HG03442 (cell line): ENCODE measurements at regions not wholly inside any gene's neighbourhood (a gene's known extent, or its start where the extent isn't known, plus 50 kb on each side); places are given as distances from the start of the nearest gene placed in this dataset.
"Not testable (repeated sequence)": the region's sequence is repeated elsewhere in the genome, so short reads cannot be mapped to it uniquely, and the experiment has no call there.

ENCODE experiments used
- ATAC-seq: cut with Tn5 transposase; IDR thresholded peaks from one replicate; pipeline ENCODE4 v1.9.1; 2021; ENCODE audit warnings: mild to moderate bottlenecking, moderate library complexity; ENCODE audit not compliant: unreplicated experiment

DNA sequence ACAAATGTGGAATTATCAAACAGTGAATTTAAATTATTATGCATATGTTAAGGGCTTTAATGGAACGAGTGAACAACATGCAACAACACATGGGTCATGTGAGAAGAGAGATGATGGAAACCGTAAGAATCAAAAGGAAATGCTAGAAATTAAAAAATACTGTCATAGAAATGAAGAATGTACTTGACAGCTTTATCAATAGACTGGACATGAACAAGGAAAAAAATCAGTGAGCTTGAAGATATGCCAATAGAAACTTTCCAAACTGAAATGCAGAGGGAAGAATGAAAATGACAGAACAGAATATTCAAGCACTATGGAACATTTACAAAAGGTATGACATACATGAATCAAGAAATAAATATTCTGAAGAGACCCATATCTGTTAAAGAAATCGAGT is 117.7 kb upstream of the KCNJ3 start:
- ATAC-seq: no peak

DNA sequence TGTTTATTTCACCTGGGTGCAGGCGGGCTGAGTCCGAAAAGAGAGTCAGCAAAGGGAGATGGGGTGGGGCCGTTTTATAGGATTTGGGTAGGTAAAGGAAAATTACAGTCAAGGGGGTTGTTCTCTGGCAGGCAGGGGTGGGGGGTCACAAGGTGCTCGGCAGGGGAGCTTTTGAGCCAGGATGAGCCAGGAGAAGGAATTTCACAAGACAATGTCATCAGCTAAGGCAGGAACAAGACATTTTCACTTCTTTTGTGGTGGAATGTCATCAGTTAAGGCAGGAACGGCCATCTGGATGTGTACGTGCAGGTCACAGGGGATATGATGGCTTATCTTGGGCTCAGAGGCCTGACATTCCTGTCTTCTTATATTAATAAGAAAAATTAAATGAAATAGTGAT is 115.8 kb upstream of the KCNJ3 start:
- ATAC-seq: not testable (repeated sequence)

DNA sequence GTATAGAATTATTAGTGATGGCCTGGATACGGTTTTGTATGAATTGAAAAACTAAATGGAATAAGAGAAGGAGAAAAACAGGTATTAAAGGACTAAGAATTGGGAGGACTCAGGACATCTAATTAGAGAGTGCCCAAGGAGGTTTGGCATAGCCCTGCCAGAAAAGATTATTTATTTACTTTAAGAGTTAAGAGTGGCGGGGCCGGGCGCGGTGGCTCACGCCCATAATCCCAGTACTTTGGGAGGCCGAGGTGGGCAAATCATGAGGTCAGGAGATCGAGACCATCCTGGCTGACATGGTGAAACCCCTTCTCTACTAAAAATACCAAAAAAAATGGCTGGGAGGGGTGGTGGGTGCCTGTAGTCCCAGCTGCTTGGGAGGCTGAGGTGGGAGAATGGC is 115.2 kb upstream of the KCNJ3 start:
- not testable (repeated sequence) for ATAC-seq

DNA sequence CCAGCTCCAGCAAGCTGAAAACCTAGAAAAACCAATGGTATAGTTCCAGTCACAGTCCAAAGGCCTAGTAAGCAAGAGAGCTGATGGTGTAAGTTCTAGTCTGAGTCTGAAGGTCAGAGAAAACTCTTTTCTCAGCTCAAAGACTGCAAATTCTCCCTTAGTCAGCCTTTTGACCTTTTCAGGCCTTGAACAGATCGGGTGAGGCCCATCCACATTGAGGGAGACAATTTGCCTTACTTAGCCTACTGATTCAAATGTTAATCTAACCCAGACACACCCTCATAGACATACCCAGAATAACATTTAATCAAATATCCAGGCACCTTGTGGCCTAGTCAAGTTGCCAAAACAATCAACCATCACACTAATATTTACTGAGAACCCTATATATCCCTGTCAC is 110.8 kb upstream of the KCNJ3 start:
- no peak for ATAC-seq

DNA sequence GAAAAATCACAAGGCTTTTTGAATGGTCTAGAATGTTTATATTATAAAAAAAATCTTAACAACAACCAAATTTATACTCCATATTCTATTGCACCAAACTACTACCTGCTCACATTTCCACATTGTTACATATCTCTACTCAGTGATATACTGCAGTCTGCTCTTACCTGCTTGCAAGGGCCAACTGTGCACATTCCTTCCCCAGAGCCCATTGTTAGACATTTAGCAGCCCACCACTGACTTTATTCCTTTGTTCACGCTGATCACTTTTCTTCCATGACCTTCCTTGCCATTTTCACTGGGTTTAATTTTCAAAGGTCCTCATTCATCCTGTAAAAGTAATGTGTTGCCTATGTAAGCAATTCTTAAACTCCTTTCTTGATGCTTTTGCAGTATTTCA is 109.7 kb upstream of the KCNJ3 start:
- ATAC-seq: no peak

DNA sequence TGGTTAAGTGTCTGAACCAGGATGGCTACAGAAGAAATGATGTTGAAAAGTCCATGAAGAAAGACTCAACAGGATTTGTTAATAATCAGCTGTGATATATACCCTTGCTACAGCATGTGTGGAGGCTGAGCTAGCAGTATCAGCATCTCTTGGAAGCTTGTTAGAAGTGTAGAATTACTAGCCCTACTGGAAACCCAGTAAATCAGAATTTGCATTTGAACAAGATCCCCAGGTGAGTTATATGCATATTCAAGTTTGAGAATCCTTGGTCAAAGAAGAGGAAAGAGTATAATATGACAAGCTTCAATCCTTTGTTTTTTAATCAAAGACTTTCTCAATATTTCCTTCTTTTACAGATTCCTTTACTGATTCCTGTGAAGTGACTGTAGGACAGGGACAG is 109.0 kb upstream of the KCNJ3 start:
- no peak for ATAC-seq

DNA sequence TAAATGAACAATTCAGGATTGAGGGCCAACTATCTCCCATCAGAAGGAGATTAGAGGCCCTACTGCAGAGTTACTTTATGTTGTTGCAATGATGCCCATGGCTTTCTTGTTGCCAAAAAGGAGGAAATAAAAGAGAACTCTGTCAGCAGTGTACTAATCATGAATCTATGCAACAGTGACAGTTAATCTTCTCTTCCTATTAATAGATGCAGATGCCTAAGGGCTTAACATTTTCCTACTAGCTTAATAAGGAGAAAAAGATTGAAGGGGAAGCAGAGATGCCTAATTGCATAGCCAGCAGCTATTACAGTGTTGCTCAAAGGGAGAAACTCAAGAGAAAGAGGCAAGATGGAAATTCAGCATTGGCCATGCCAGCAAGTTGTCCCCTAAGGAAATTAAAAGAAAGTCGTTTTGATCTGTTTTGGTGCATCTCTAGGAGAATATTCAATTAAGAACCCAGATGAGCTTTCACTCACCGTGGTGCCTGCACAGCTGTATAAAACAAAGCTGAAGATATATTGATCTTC is 107.1 kb upstream of the KCNJ3 start:
- no peak for ATAC-seq

DNA sequence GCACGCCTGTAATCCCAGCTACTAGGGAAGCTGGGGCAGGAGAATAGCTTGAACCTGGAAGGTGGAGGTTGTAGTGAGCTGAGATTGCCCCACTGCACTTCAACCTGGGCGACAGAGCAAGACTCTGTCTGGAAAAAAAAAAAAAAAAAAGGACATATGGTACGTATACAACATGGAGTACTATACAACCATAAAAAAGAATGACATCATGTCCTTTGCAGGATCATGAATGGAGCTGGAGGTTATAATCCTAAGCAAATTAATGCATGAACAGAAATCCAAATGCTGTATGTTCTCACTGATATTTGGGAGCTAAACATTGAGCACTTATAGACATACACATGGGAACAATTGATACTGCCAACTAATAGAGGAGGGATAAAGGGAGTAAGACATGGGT is 99.3 kb upstream of the KCNJ3 start:
- no peak for ATAC-seq

DNA sequence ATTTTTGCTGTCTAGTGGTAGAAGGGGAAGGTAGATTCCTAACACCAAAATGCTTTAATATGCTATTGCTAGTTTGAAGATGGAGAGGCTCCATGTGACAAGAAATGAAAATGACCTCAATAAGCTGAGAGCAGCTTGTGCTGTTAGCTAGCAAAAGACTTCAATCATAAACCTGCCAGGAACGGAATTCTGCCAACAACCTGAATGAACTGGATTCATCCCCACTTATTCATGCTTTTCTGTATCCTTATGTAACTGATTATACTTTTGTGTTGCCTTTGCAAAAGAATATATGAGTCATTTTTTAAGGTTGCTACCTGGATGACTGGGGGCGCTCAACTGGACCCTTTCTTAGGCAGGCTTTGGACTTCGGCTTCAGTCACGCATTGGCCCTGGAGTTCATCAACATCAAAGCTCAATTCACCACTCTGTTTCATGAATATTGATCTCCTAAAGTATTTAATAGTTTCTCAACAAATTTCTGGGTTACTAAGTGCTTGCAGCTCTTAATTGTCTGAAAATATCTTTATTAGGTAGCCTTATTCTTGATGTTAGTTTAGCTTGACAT is 97.5 kb upstream of the KCNJ3 start:
- ATAC-seq: no peak

DNA sequence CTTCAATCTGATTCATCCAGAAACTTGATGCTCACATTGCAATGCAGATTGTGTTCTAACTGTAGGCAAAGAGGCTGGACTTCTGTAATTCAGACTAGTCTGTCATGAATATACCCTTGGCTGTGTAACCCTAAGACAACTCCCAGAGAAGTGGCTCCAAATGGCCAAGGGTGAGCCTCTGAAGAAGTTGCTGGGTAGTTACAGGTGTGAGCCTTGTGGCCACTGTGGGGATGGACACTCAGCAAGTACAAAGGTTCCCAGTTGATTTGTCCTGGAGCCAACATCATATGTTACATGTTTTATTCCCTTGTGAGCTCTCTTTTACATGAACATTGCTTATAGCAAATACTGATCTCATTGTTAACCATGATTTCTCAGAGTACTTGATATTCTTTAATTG is 94.8 kb upstream of the KCNJ3 start:
- ATAC-seq: no peak

DNA sequence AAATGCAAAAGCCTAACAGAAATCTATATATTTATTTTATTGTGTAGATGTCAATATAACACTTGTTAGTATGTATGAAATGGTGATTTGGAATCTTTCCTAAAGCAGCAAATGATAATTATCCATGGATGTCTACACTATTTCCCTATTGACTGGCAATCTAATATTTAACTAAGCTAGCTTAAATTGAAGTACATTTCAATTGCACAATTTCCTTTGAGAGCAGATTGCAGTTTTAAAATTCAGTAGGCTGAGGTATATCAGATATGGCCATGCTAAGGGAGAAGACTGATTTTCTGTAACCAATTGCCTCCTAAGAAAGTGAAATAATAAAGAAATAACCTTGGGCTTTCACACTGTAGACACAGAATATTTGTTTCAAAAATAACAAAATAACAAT is 90.1 kb upstream of the KCNJ3 start:
- ATAC-seq: no peak

DNA sequence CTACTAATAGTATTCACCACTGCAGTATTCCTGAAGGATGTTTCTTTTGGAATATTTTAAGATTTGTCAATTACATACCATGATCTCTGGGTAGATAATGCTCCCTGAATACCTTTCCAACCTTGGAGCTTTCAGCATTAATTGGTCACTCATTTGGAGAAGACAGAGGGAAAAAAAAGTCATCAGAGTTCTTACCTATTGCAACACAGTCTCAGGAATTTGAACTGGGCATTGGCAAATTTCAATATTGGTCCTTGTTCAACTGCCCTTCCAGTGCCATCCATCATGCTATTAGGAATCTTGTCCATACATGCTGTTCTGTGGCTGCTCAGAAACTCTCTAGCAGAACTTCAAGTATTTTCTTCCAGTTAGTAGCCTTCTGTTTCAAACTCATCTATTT is 83.6 kb upstream of the KCNJ3 start:
- no peak for ATAC-seq

DNA sequence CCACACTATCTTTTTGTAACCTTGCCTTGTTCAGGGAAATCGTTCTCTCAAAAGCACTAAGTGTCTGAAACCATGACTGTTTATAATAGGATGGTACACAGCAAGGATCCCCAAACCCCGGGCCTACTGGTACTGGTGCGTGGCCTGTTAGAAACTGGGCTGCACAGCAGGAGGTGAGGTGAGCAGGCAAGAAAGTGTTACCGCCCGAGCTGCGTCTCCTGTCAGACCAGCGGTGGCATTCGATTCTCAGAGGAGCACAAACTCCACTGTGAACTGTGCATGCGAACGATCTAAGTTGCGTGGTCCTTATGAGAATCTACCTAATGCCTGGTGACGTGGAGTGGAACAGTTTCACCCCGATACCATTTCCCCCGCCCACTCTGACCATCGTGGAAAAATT is 81.8 kb upstream of the KCNJ3 start:
- ATAC-seq: no peak

DNA sequence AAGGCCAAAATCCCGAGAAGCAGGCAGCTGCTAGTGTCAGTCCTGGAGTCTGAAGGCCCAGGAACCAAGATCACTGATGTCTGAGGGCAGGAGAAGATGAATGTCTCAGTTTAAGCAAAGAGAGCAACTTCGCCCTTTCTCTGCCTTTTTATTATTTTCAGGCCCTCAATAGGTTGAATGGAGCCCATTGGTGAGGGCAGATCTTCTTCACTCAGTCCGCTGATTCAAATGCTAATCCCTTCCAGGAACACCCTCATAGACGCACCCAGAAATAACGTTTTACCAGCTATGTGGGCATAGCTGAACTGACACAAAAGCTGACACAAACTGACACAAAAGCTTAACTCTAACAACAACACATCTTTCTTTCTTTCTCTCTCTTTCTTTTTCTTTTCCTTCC is 78.0 kb upstream of the KCNJ3 start:
- ATAC-seq: no peak

DNA sequence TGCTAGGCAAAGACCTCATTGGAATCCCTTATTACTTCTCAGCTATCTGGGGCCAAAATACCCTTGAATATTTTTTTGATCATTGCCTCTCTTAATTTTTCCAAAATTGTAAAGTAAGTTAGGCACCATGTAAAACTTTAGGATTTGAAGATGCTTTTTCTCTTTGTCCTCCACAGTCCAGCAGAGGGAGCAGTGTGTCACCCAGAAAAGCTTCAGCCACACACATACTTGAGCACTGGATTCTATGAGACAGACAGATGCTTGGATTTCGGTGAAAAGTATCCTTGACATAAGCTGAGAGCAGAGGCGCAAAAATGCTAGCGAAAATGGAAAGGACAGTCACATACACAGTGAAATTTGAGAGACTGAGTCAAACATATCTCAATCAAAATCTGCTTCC is 74.7 kb upstream of the KCNJ3 start:
- peak; percentile 58 for ATAC-seq

DNA sequence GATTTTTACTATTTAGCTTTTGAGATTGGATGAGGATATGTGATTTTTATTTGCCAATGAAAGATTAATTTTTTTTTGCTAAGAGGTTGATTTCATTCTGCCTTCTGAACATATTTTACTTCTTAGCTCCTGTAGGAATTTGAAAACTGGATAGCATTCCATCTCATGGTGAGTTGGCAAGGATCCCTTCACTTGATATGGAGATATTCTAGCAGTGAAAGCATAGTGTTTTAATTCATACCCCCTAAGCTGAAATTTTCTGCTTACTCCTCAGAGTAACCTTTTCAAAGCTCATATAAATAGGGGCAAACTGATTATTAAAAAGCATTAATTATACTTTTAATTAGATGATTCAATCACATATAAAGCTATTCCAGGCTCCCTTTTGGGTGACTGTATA is 61.0 kb upstream of the KCNJ3 start:
- ATAC-seq: no peak

DNA sequence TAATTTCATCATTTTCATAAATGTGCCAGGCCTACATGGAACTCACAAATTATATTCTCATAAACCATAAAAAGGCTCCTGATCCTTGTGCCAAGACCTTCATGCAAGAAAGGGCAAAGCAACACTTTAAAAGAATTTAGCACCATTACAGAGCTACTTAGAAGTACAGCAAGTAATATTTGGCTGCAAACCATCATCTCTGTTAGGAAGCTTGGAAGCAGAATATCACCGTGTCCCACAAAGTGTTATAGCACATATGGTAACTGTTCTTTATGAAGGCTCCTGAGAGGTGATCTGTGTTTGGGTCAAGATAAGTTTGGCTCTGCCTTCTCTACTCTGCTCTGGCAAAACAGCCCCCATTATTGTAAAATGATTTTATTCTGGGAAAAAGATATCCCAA is 59.7 kb upstream of the KCNJ3 start:
- ATAC-seq: no peak

DNA sequence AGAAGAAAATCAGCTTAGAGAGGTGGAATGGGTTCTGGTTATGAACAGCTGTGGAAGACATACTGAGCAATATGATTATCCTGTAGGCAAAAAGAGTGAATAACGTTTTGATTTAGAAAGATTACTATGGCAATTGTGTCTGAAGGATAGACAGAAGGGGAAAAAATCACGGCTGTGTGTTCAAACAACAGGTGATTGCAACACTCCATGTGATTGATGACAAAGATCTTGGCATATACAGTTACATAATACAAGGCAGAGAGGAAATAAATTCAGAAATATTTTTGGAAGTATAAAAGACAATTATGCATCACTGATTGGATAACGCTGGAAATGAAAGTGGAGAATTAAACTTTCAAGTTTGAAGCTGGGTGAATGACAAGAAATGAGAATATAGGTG is 58.5 kb upstream of the KCNJ3 start:
- ATAC-seq: no peak
